Spleen (tissue), 11 donors: ENCODE measurements at regions not wholly inside any gene's neighbourhood (a gene's known extent, or its start where the extent isn't known, plus 50 kb on each side); places are given as distances from the start of the nearest gene placed in this dataset.

ENCODE experiments used
- DNase-seq: peaks from one replicate; pipeline ENCODE4 v3.0.0-alpha.2; 2020
- H3K27ac ChIP-seq, 8 donors: fragments of 200-600 bp; sonication (generic) in 7 of 8; 1 replicate in 4 of 8; 2 replicates in 4 of 8; pipeline versions ENCODE4 v1.5.0 to v1.8.0; 2016 to 2021; ENCODE audit warnings: inconsistent platforms in 4 of 8, mild to moderate bottlenecking in 4 of 8, moderate library complexity in 1 of 8
- H3K27me3 ChIP-seq, 7 donors: fragments of 200-600 bp; sonication (generic) in 6 of 7; replicated peaks in 1 of 7; 1 replicate in 4 of 7; 2 replicates in 3 of 7; pipeline versions ENCODE4 v1.5.0 to v1.8.0; 2016 to 2021; ENCODE audit warnings: inconsistent platforms in 3 of 7, mild to moderate bottlenecking in 1 of 7
- H3K36me3 ChIP-seq, 6 donors: fragments of 200-600 bp; sonication (generic) in 5 of 6; 1 replicate in 4 of 6; 2 replicates in 2 of 6; pipeline versions ENCODE4 v1.5.0 to v1.8.0; 2016 to 2021; ENCODE audit warnings: inconsistent platforms in 2 of 6
- H3K4me1 ChIP-seq, 6 donors: fragments of 200-600 bp; sonication (generic) in 5 of 6; 1 replicate in 3 of 6; 2 replicates in 3 of 6; pipeline versions ENCODE4 v1.5.0 to v1.8.0; 2016 to 2021; ENCODE audit warnings: inconsistent platforms in 3 of 6
- H3K4me3 ChIP-seq, 8 donors: fragments of 200-600 bp; sonication (generic) in 7 of 8; 1 replicate in 4 of 8; 2 replicates in 4 of 8; pipeline versions ENCODE4 v1.5.0 to v1.8.0; 2016 to 2021; ENCODE audit warnings: inconsistent platforms in 4 of 8, mild to moderate bottlenecking in 4 of 8, moderate library complexity in 2 of 8
- H3K9me3 ChIP-seq, 8 donors: fragments of 200-600 bp; sonication (generic) in 7 of 8; 1 replicate in 4 of 8; 2 replicates in 4 of 8; pipeline versions ENCODE4 v1.5.0 to v1.8.0; 2016 to 2021; ENCODE audit warnings: inconsistent platforms in 4 of 8
- POLR2A ChIP-seq, 3 donors: fragments of 450-650 bp; IDR thresholded peaks; one replicate each; pipeline ENCODE4 v1.5.1; 2017; ENCODE audit warnings: antibody characterized with exemption in 3 of 3, mild to moderate bottlenecking in 1 of 3
- POLR2AphosphoS5 ChIP-seq, 3 donors: sonication (generic); formaldehyde crosslinking; IDR thresholded peaks; one replicate each; pipeline ENCODE4 v1.5.1; 2017; ENCODE audit warnings: antibody characterized with exemption in 3 of 3
- WGBS, 5 donors: extraction: QIAGEN DNeasy Blood & Tissue Kit in 3 of 5; methylation state at CpG; one replicate each; pipeline versions ENCODE4 v1.1.5 to v1.1.7; 2013 to 2018; 5-methylcytosine and 5-hydroxymethylcytosine counted together
- intact Hi-C: fragments of 100-400 bp; cut with DNase I; formaldehyde crosslinking; loops from one replicate; pipeline ENCODE4 v1.15.0; 2023; ENCODE audit warnings: low total_unique reads
- TF ChIP-seq, protein P1 (sequence below), 11 experiments: fragments of 200-600 bp in 7 of 11; fragments of 450-650 bp in 4 of 11; sonication (generic) in 4 of 11; IDR thresholded peaks in 8 of 11; conservative IDR thresholded peaks in 3 of 11; 1 replicate in 7 of 11; 2 replicates in 4 of 11; pipeline versions ENCODE4 v1.4.0 to v1.8.0; 2016 to 2021; ENCODE audit warnings: antibody characterized with exemption in 11 of 11, inconsistent platforms in 4 of 11, mild to moderate bottlenecking in 1 of 11
- donor health status: healthy with polysubstance abuse.
- donor health status: DM: no; HTN: no; CAD: no; lungs with moderate emphysema.
- donor health status: DM: no; HTN: no; CAD: no.
- donor health status: Bipolar disorder and iron deficiency.
- donor health status: healthy.
- donor health status: DM: no; HTN: no; CAD: no.
- donor health status: DM: yes; HTN: yes; CAD: no.

- TF ChIP-seq, protein P1, sequence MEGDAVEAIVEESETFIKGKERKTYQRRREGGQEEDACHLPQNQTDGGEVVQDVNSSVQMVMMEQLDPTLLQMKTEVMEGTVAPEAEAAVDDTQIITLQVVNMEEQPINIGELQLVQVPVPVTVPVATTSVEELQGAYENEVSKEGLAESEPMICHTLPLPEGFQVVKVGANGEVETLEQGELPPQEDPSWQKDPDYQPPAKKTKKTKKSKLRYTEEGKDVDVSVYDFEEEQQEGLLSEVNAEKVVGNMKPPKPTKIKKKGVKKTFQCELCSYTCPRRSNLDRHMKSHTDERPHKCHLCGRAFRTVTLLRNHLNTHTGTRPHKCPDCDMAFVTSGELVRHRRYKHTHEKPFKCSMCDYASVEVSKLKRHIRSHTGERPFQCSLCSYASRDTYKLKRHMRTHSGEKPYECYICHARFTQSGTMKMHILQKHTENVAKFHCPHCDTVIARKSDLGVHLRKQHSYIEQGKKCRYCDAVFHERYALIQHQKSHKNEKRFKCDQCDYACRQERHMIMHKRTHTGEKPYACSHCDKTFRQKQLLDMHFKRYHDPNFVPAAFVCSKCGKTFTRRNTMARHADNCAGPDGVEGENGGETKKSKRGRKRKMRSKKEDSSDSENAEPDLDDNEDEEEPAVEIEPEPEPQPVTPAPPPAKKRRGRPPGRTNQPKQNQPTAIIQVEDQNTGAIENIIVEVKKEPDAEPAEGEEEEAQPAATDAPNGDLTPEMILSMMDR (IDR thresholded peaks at IDR 0.05 in 8 of 11, conservative IDR thresholded peaks at IDR 0.05 in 3 of 11): no peak
- no peak for TF ChIP-seq POLR2AphosphoS5 (IDR thresholded peaks at IDR 0.05)
- no peak for TF ChIP-seq POLR2A (IDR thresholded peaks at IDR 0.05)
- no peak for DNase-seq
- Histone ChIP-seq H3K9me3 (peaks cover 0 to under 1% (median 0%) of the 10 kb centered on the region in 8 donors), H3K4me1 (peaks cover 0 to 33% (median 19%) of the 10 kb centered on the region in 6 donors), H3K36me3 (no peaks in the 10 kb centered on the region), H3K27ac (peak overlapping the region in 1 of 8 donors; percentile 7), H3K27me3 (no peaks in the 10 kb centered on the region), H3K4me3 (no peak overlapping the region)
- intact Hi-C loops: no loop called here
- WGBS, 5 donors: 71 to 96% (median 78%) methylated on average over 1 of the region's 1 CpG
Measured at GRCh38 chr5:74540622-74541021, 99.9 kb downstream of the ENC1 start.

DNA sequence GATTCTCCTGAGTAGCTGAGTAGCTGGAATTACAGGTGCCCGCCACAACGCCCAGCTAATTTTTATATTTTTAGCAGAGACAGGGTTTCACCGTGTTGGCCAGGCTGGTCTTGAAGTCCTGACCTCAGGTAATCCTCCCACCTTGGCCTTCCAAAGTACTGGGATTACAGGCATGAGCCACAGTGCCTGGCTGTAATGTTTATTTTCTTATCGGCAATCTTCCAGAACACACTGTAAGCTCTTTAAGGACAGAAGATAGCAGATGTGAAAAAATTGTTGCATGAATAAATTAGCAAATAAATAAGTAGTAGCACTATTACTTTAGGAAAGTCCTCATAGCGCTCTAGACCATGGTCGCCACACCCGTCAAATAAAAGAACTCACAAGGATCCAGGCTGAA lies 100.5 kb downstream of the ENC1 start:
- intact Hi-C loops: no loop called here
- no peaks in the 10 kb centered on the region for H3K36me3 ChIP-seq
- H3K4me1 ChIP-seq: peaks cover 0 to 33% (median 19%) of the 10 kb centered on the region in 6 donors
- H3K27me3 ChIP-seq: no peaks in the 10 kb centered on the region
- no peak overlapping the region for H3K4me3 ChIP-seq
- DNase-seq: no peak
- H3K9me3 ChIP-seq: peaks cover 0 to 7% (median 3%) of the 10 kb centered on the region in 8 donors
- H3K27ac ChIP-seq: no peak overlapping the region
- 60 to 90% (median 89%) methylated on average over 7 of the region's 7 CpGs for WGBS, 5 donors
- TF ChIP-seq, protein P1 (IDR thresholded peaks at IDR 0.05 in 8 of 11, conservative IDR thresholded peaks at IDR 0.05 in 3 of 11): no peak
- no peak for TF ChIP-seq POLR2AphosphoS5 (IDR thresholded peaks at IDR 0.05)
- TF ChIP-seq POLR2A (IDR thresholded peaks at IDR 0.05): no peak

DNA sequence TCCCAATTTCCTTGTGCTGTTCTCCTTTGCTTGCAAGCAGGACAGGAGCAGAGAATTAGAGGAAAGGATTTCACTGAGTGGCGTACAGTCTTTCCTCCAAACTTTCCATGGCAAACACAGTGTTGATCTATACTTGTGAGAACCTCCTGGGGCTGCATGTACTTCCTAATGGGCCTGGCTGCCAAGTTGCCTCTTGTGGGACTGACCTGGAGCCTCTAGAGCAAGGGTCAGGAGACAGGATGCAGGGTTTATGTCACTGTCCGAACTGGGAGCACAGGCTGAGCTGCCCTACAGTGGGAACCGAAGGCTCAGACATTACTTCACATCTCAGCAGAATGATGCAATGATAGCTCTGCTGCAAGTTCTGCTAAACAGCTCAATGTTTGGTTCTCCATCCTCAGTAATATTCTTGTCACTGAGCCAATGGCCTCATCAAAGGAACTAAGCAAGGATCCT lies 102.3 kb downstream of the ENC1 start:
- WGBS, 5 donors: 14 to 54% (median 51%) methylated on average over 3 of the region's 3 CpGs
- TF ChIP-seq, protein P1 (IDR thresholded peaks at IDR 0.05 in 8 of 11, conservative IDR thresholded peaks at IDR 0.05 in 3 of 11): no peak
- TF ChIP-seq POLR2A (IDR thresholded peaks at IDR 0.05) (no peak), POLR2AphosphoS5 (IDR thresholded peaks at IDR 0.05) (peak in 2 of 3 donors; percentile 46 to 68)
- H3K27ac ChIP-seq: peak overlapping the region in 6 of 8 donors; percentile 37 to 83 (median 70)
- DNase-seq: peak; percentile 74
- H3K9me3 ChIP-seq: peaks cover 0 to 24% (median 20%) of the 10 kb centered on the region in 8 donors
- no peaks in the 10 kb centered on the region for H3K27me3 ChIP-seq
- intact Hi-C loops: no loop called here
- H3K4me1 ChIP-seq: peaks cover 0 to 23% (median 15%) of the 10 kb centered on the region in 6 donors
- H3K36me3 ChIP-seq: no peaks in the 10 kb centered on the region
- no peak overlapping the region for H3K4me3 ChIP-seq

DNA sequence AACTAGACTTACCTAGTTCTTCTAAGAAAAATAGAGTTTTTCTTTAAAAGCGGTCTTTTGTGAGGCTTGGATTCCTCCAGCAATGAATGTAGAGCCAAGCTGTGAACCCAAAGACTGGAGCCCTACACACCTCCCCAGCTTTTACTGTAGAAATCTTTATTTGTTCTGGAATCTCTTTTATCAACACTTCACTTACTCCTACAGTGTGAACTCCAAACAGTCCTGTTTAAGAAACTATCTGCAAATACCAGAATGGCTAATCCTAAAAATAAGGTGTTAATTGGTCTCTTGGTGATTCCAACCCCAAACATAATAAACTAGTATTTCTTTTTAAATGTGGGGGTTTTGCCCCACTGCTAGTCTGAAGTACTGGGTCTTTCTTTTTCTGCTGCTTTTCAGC lies 103.9 kb downstream of the ENC1 start:
- Histone ChIP-seq H3K27ac (no peak overlapping the region), H3K4me1 (peaks cover 0 to 20% (median 12%) of the 10 kb centered on the region in 6 donors), H3K4me3 (no peak overlapping the region), H3K27me3 (no peaks in the 10 kb centered on the region), H3K36me3 (no peaks in the 10 kb centered on the region), H3K9me3 (peaks cover 4 to 36% (median 26%) of the 10 kb centered on the region in 8 donors)
- WGBS, 5 donors: 96 to 100% (median 96%) methylated on average over 1 of the region's 1 CpG
- TF ChIP-seq POLR2AphosphoS5 (IDR thresholded peaks at IDR 0.05) (no peak), POLR2A (IDR thresholded peaks at IDR 0.05) (no peak)
- TF ChIP-seq, protein P1 (IDR thresholded peaks at IDR 0.05 in 8 of 11, conservative IDR thresholded peaks at IDR 0.05 in 3 of 11): no peak
- intact Hi-C loops: no loop called here
- DNase-seq: no peak
